Muscle of leg (tissue), 3 donors: ENCODE measurements at regions not wholly inside any gene's neighbourhood (a gene's known extent, or its start where the extent isn't known, plus 50 kb on each side); places are given as distances from the start of the nearest gene placed in this dataset.

Experiments used
- DNase-seq: peaks from one replicate; pipeline ENCODE4 v3.0.0; 2013
- H3K27ac ChIP-seq: one replicate; pipeline ENCODE4 v1.5.1; 2013; ENCODE audit warnings: mild to moderate bottlenecking, low read length, control low read depth
- H3K27me3 ChIP-seq: one replicate; pipeline ENCODE4 v1.6.1; 2013; ENCODE audit warnings: low read length; ENCODE audit not compliant: control insufficient read depth, insufficient read depth
- H3K36me3 ChIP-seq: one replicate; pipeline ENCODE4 v1.6.1; 2013; ENCODE audit warnings: low read length; ENCODE audit not compliant: control insufficient read depth, insufficient read depth
- H3K4me1 ChIP-seq: one replicate; pipeline ENCODE4 v1.6.1; 2013; ENCODE audit warnings: low read length; ENCODE audit not compliant: control insufficient read depth, insufficient read depth
- H3K4me3 ChIP-seq: one replicate; pipeline ENCODE4 v1.5.1; 2013; ENCODE audit warnings: low read length, control low read depth
- H3K9me3 ChIP-seq: replicated peaks from 2 replicates; pipeline ENCODE4 v1.6.1; 2013; ENCODE audit warnings: low read depth, low read length; ENCODE audit not compliant: control insufficient read depth
- WGBS: methylation state at CpG from one replicate; pipeline ENCODE4 v1.1.5; 2013; ENCODE audit warnings: missing lambda C conversion rate; ENCODE audit not compliant: insufficient coverage; 5-methylcytosine and 5-hydroxymethylcytosine counted together

- Histone ChIP-seq H3K36me3 (no peaks in the 10 kb centered on the region), H3K27me3 (peaks cover 53% of the 10 kb centered on the region), H3K4me3 (no peak overlapping the region), H3K27ac (no peak overlapping the region), H3K9me3 (no peaks in the 10 kb centered on the region), H3K4me1 (peaks cover 15% of the 10 kb centered on the region)
- DNase-seq: no peak
- 72% methylated on average over 9 of the region's 9 CpGs for WGBS
These were observed 354.1 kb upstream of the IRX2 start for GRCh38 chr5:3105581-3105980.

GRCh38 chr5:3105172-3105571, 353.7 kb upstream of the IRX2 start:
- H3K27ac ChIP-seq: no peak overlapping the region
- no peaks in the 10 kb centered on the region for H3K9me3 ChIP-seq
- WGBS: 71% methylated on average over 1 of the region's 3 CpGs
- no peaks in the 10 kb centered on the region for H3K36me3 ChIP-seq
- H3K4me1 ChIP-seq: peaks cover 15% of the 10 kb centered on the region
- no peak overlapping the region for H3K4me3 ChIP-seq
- DNase-seq: no peak
- H3K27me3 ChIP-seq: peaks cover 51% of the 10 kb centered on the region

GRCh38 chr5:3104429-3105060, 353.1 kb upstream of the IRX2 start:
- no CpG with 5 or more reads among the region's 21 CpGs for WGBS
- no peak for DNase-seq
- Histone ChIP-seq H3K4me1 (peaks cover 15% of the 10 kb centered on the region), H3K4me3 (no peak overlapping the region), H3K27me3 (peaks cover 55% of the 10 kb centered on the region), H3K27ac (no peak overlapping the region), H3K9me3 (no peaks in the 10 kb centered on the region), H3K36me3 (no peaks in the 10 kb centered on the region)

- Histone ChIP-seq H3K4me3 (no peak overlapping the region), H3K9me3 (no peaks in the 10 kb centered on the region), H3K27ac (no peak overlapping the region), H3K4me1 (peaks cover 15% of the 10 kb centered on the region), H3K27me3 (peaks cover 57% of the 10 kb centered on the region), H3K36me3 (no peaks in the 10 kb centered on the region)
- DNase-seq: no peak
- 43% methylated on average over 13 of the region's 21 CpGs for WGBS
These were observed 351.9 kb upstream of the IRX2 start for GRCh38 chr5:3103262-3103811.

GRCh38 chr5:3102531-3102930, 351.1 kb upstream of the IRX2 start:
- no peak overlapping the region for H3K27ac ChIP-seq
- H3K27me3 ChIP-seq: peaks cover 53% of the 10 kb centered on the region
- peaks cover 10% of the 10 kb centered on the region for H3K4me1 ChIP-seq
- DNase-seq: no peak
- no peaks in the 10 kb centered on the region for H3K36me3 ChIP-seq
- 63% methylated on average over 2 of the region's 4 CpGs for WGBS
- H3K4me3 ChIP-seq: no peak overlapping the region
- H3K9me3 ChIP-seq: no peaks in the 10 kb centered on the region

GRCh38 chr5:3101561-3101960, 350.1 kb upstream of the IRX2 start:
- 42% methylated on average over 2 of the region's 6 CpGs for whole genome bisulfite sequencing
- peaks cover 47% of the 10 kb centered on the region for H3K27me3 ChIP-seq

GRCh38 chr5:3100921-3101551, 349.6 kb upstream of the IRX2 start:
- Histone ChIP-seq H3K9me3 (no peaks in the 10 kb centered on the region), H3K4me1 (no peaks in the 10 kb centered on the region), H3K27me3 (peaks cover 45% of the 10 kb centered on the region), H3K4me3 (no peak overlapping the region), H3K27ac (no peak overlapping the region), H3K36me3 (no peaks in the 10 kb centered on the region)
- DNase-seq: no peak
- WGBS: 31% methylated on average over 3 of the region's 14 CpGs

More at GRCh38 chr5:3101561-3101960, 350.1 kb upstream of the IRX2 start:
- Histone ChIP-seq H3K27ac (no peak overlapping the region), H3K36me3 (no peaks in the 10 kb centered on the region), H3K9me3 (no peaks in the 10 kb centered on the region), H3K4me1 (peaks cover under 1% of the 10 kb centered on the region), H3K4me3 (no peak overlapping the region)
- DNase-seq: no peak

GRCh38 chr5:3099954-3100353, 348.5 kb upstream of the IRX2 start:
- Histone ChIP-seq H3K4me3 (no peak overlapping the region), H3K27me3 (peaks cover 39% of the 10 kb centered on the region), H3K27ac (no peak overlapping the region), H3K36me3 (no peaks in the 10 kb centered on the region), H3K4me1 (no peaks in the 10 kb centered on the region), H3K9me3 (no peaks in the 10 kb centered on the region)
- DNase-seq: no peak
- 63% methylated on average over 3 of the region's 6 CpGs for WGBS

GRCh38 chr5:3099526-3099925, 348.0 kb upstream of the IRX2 start:
- H3K27ac ChIP-seq: no peak overlapping the region
- 77% methylated on average over 10 of the region's 14 CpGs for WGBS
- H3K4me1 ChIP-seq: no peaks in the 10 kb centered on the region
- H3K27me3 ChIP-seq: peaks cover 34% of the 10 kb centered on the region
- H3K9me3 ChIP-seq: no peaks in the 10 kb centered on the region
- H3K36me3 ChIP-seq: no peaks in the 10 kb centered on the region
- no peak overlapping the region for H3K4me3 ChIP-seq
- no peak for DNase-seq

- no peak for DNase-seq
- Histone ChIP-seq H3K27ac (no peak overlapping the region), H3K9me3 (no peaks in the 10 kb centered on the region), H3K4me1 (no peaks in the 10 kb centered on the region), H3K36me3 (no peaks in the 10 kb centered on the region), H3K27me3 (peaks cover 32% of the 10 kb centered on the region), H3K4me3 (no peak overlapping the region)
- 0% methylated on average over 1 of the region's 4 CpGs for WGBS
These were observed 347.3 kb upstream of the IRX2 start for GRCh38 chr5:3098821-3099220.
